Ovary (tissue), 3 donors: ENCODE measurements at regions not wholly inside any gene's neighbourhood (a gene's known extent, or its start where the extent isn't known, plus 50 kb on each side); places are given as distances from the start of the nearest gene placed in this dataset.

ENCODE experiments used
- CTCF ChIP-seq, 3 donors: fragments of 450-650 bp in 2 of 3; fragments of 200-600 bp in 1 of 3; IDR thresholded peaks; one replicate each; pipeline versions ENCODE4 v1.5.1 to v1.8.0; 2016 to 2022; ENCODE audit warnings: antibody characterized with exemption in 3 of 3, mild to moderate bottlenecking in 1 of 3
- EP300 ChIP-seq: sonication (generic); formaldehyde crosslinking; IDR thresholded peaks from one replicate; pipeline ENCODE4 v1.6.1; 2017; ENCODE audit warnings: antibody characterized with exemption
- POLR2A ChIP-seq: fragments of 450-650 bp; IDR thresholded peaks from one replicate; pipeline ENCODE4 v1.6.1; 2017; ENCODE audit warnings: antibody characterized with exemption, mild to moderate bottlenecking, moderate library complexity
- donor health status: DM: no; HTN: no; CAD: no.

- TF ChIP-seq CTCF (IDR thresholded peaks at IDR 0.05) = no peak
- TF ChIP-seq POLR2A = no peak
- no peak for TF ChIP-seq EP300
These were observed 850.6 kb upstream of the WWC1 start for GRCh38 chr5:167440846-167441245.
